ENCODE measurements at regions not wholly inside any gene's neighbourhood (a gene's known extent, or its start where the extent isn't known, plus 50 kb on each side); places are given as distances from the start of the nearest gene placed in this dataset.

DNA sequence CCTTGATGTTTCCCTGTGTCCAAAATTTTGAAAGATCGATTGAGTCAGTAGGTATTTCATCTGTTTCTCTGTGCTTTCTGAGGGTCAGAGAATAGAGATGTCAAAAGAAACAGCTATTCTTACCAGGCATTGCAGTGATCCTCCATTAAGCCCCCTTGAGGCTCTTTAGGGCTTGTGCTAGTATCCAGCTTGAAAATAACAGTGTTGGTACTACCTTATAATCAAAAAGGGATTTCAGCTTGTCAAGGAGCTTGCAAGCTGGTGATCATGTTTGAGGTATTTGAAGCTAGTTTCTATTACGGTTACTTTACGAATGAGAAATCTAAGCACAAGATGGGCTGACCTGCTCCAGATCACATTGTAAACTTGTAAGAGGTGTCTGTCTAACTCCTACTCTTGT is 103.4 kb downstream of the EDEM1 start:
- TF ChIP-seq POLR2AphosphoS5 (IDR thresholded peaks at IDR 0.05) (no peak), CTCF (IDR thresholded peaks at IDR 0.05) (no peak)
